ENCODE measurements at regions not wholly inside any gene's neighbourhood (a gene's known extent, or its start where the extent isn't known, plus 50 kb on each side); places are given as distances from the start of the nearest gene placed in this dataset.

GRCh38 chr5:169494941-169495548 lies 88.5 kb upstream of the SPDL1 start (continued):
- TF ChIP-seq POLR2AphosphoS5 (IDR thresholded peaks at IDR 0.05; ENCODE audit: low read depth, low read length) (no peak), SIRT6 (IDR thresholded peaks at IDR 0.05; ENCODE audit: low read length) (no peak), SUZ12 (IDR thresholded peaks at IDR 0.05; ENCODE audit: low read length) (no peak), EGR1 (IDR thresholded peaks at IDR 0.05; ENCODE audit: borderline replicate concordance, low read depth, low read length) (no peak), SAP30 (IDR thresholded peaks at IDR 0.05; ENCODE audit: insufficient read depth, insufficient replicate concordance, low read length) (no peak), E2F6 (IDR thresholded peaks at IDR 0.05) (no peak), JUN (IDR thresholded peaks at IDR 0.05; ENCODE audit: low read depth, low read length) (no peak), RXRA (IDR thresholded peaks at IDR 0.05; ENCODE audit: insufficient read depth, low read depth, low read length) (no peak), CHD2 (IDR thresholded peaks at IDR 0.05; ENCODE audit: low read length) (no peak)

Data from H1 (cell line).